ENCODE measurements at regions not wholly inside any gene's neighbourhood (a gene's known extent, or its start where the extent isn't known, plus 50 kb on each side); places are given as distances from the start of the nearest gene placed in this dataset.

DNA sequence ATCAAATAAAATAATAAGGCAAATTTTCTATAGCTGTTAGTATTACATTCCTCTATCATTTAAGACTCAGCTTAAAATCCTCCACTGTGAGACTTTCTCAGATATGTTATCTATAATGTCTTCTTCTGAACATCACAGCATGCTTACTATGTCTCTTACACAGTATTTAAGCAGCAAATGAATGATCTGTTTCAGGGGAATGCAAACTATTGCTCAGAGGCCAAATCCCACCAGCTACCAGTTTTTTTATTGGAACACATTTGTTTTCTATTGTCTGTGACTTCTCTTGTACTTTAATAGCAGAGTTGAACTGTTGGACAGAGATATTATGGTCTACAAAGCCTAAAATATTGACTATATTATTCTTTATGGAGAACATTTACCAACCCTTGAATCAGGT lies 59.6 kb downstream of the C3orf38 start:
- intact Hi-C loops (cut with micrococcal nuclease): no loop called here
- Histone ChIP-seq H3K4ac (ENCODE audit: low read depth, low read length) (no peak overlapping the region), H4K8ac (ENCODE audit: low read depth in 2 of 2, low read length in 2 of 2) (no peak overlapping the region), H3K4me1 (ENCODE audit: control insufficient read depth, insufficient read depth, low read length) (no peaks in the 10 kb centered on the region), H2AFZ (replicated peaks; ENCODE audit: low read length, poor library complexity) (no peak overlapping the region), H4K91ac (ENCODE audit: insufficient read depth, low read depth, low read length) (no peak overlapping the region), H2AK9ac (replicated peaks; ENCODE audit: low read depth, low read length, poor library complexity) (no peak overlapping the region), H2BK120ac (ENCODE audit: low read depth, low read length) (no peak overlapping the region), H4K20me1 (ENCODE audit: insufficient read depth, low read length) (no peaks in the 10 kb centered on the region), H3K4me3 (ENCODE audit: insufficient read depth, low read depth, low read length) (no peak overlapping the region), H3K9me1 (ENCODE audit: insufficient read depth, low read length) (no peaks in the 10 kb centered on the region), H3K14ac (replicated peaks; ENCODE audit: low read depth, low read length) (no peak overlapping the region), H3K56ac (ENCODE audit: extremely low read depth, insufficient read depth, low read length) (no peak overlapping the region), H3K36me3 (ENCODE audit: control insufficient read depth, insufficient read depth, low read length) (no peaks in the 10 kb centered on the region), H3K4me2 (ENCODE audit: low read depth, low read length) (no peak overlapping the region), H3K79me1 (ENCODE audit: low read depth in 1 of 2, low read length in 2 of 2) (no peaks in the 10 kb centered on the region), H2AK5ac (ENCODE audit: low read depth, low read length) (no peak overlapping the region), H3K18ac (ENCODE audit: low read depth, low read length) (no peak overlapping the region), H2BK20ac (ENCODE audit: low read depth, low read length) (no peak overlapping the region), H3K27ac (ENCODE audit: insufficient read depth, low read length) (no peak overlapping the region), H3K9me3 (ENCODE audit: control insufficient read depth, insufficient read depth, low read length) (no peaks in the 10 kb centered on the region), H4K5ac (ENCODE audit: low read depth, low read length) (no peak overlapping the region), H3K27me3 (ENCODE audit: control insufficient read depth, insufficient read depth, low read length) (no peaks in the 10 kb centered on the region), H2BK5ac (ENCODE audit: low read depth, low read length, poor library complexity, severe bottlenecking) (no peak overlapping the region), H2BK15ac (ENCODE audit: low read depth, low read length) (no peak overlapping the region), H3K23ac (ENCODE audit: low read depth, low read length) (no peak overlapping the region), H3K9ac (ENCODE audit: low read depth, low read length) (no peak overlapping the region)
- ChIA-PET CTCF (no interaction called here), POLR2A (ENCODE audit: unreplicated experiment) (no interaction called here)
- DNase-seq (no peak), ATAC-seq (ENCODE audit: low read depth) (no peak)
- dilution Hi-C loops (cut with HindIII; ENCODE audit: low sequenced_read_pairs, unreplicated experiment): no loop called here
- BruUV-seq (replicated peaks): no TSS peak
- TF ChIP-seq BHLHE40 (IDR thresholded peaks at IDR 0.05; ENCODE audit: low read depth, low read length) (no peak), MXI1 (IDR thresholded peaks at IDR 0.05; ENCODE audit: borderline replicate concordance, low read depth, low read length) (no peak)
- in situ Hi-C loops (cut with MboI; ENCODE audit: low sequenced_read_pairs): loop anchor here (10.0 to 25.0 kb wide), 4 partner anchors 885 to 1975 kb away; no protein-coding TSS in a partner anchor

Measured in IMR-90 (cell line).